Adrenal gland (tissue), 5 donors: ENCODE measurements at regions not wholly inside any gene's neighbourhood (a gene's known extent, or its start where the extent isn't known, plus 50 kb on each side); places are given as distances from the start of the nearest gene placed in this dataset.

Experiments used
- POLR2A ChIP-seq, 2 donors: fragments of 450-650 bp; IDR thresholded peaks; one replicate each; pipeline ENCODE4 v1.6.1; 2017; ENCODE audit warnings: antibody characterized with exemption in 2 of 2, mild to moderate bottlenecking in 2 of 2, moderate library complexity in 1 of 2
- TF ChIP-seq, protein P1 (sequence below), 6 experiments: fragments of 450-650 bp in 4 of 6; fragments of 200-600 bp in 2 of 6; sonication (generic) in 1 of 6; IDR thresholded peaks; 1 replicate in 5 of 6; 2 replicates in 1 of 6; pipeline versions ENCODE4 v1.5.1 to v1.8.0; 2016 to 2021; ENCODE audit warnings: antibody characterized with exemption in 6 of 6, mild to moderate bottlenecking in 2 of 6, moderate library complexity in 1 of 6
- donor health status: DM: no; HTN: no; CAD: no.

DNA sequence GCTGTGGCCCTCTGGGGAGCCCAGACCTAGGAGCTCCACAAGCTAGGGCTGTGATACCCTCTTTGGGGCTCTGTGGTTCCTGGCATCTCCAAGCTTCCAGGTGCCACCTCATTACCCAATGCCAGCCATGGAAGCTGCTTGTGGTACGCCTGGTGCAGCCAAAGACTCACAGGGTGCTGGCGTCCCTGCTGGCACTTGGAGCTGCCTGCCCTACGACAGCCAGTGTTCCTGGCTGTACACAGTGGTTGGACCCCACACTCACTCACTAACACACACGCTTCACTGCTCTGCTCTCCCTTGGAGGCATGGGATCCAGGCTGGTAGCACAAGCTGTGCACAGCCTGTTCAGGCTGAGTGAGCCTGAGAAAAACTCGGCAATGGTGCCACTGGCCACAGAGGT lies 894.1 kb upstream of the PHF14 start:
- no peak for TF ChIP-seq POLR2A (IDR thresholded peaks at IDR 0.05)
- TF ChIP-seq, protein P1, sequence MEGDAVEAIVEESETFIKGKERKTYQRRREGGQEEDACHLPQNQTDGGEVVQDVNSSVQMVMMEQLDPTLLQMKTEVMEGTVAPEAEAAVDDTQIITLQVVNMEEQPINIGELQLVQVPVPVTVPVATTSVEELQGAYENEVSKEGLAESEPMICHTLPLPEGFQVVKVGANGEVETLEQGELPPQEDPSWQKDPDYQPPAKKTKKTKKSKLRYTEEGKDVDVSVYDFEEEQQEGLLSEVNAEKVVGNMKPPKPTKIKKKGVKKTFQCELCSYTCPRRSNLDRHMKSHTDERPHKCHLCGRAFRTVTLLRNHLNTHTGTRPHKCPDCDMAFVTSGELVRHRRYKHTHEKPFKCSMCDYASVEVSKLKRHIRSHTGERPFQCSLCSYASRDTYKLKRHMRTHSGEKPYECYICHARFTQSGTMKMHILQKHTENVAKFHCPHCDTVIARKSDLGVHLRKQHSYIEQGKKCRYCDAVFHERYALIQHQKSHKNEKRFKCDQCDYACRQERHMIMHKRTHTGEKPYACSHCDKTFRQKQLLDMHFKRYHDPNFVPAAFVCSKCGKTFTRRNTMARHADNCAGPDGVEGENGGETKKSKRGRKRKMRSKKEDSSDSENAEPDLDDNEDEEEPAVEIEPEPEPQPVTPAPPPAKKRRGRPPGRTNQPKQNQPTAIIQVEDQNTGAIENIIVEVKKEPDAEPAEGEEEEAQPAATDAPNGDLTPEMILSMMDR (IDR thresholded peaks at IDR 0.05) = no peak
